GM18505 (cell line): ENCODE measurements at regions not wholly inside any gene's neighbourhood (a gene's known extent, or its start where the extent isn't known, plus 50 kb on each side); places are given as distances from the start of the nearest gene placed in this dataset.

Source experiments
- ATAC-seq: cut with Tn5 transposase; IDR thresholded peaks from one replicate; pipeline ENCODE4 v1.9.1; 2021; ENCODE audit not compliant: unreplicated experiment
- POLR2A ChIP-seq: IDR thresholded peaks from 4 replicates; pipeline ENCODE4 v1.6.1; 2011; ENCODE audit warnings: borderline replicate concordance; ENCODE audit not compliant: insufficient read depth, insufficient read length; ENCODE audit errors: extremely low read depth

DNA sequence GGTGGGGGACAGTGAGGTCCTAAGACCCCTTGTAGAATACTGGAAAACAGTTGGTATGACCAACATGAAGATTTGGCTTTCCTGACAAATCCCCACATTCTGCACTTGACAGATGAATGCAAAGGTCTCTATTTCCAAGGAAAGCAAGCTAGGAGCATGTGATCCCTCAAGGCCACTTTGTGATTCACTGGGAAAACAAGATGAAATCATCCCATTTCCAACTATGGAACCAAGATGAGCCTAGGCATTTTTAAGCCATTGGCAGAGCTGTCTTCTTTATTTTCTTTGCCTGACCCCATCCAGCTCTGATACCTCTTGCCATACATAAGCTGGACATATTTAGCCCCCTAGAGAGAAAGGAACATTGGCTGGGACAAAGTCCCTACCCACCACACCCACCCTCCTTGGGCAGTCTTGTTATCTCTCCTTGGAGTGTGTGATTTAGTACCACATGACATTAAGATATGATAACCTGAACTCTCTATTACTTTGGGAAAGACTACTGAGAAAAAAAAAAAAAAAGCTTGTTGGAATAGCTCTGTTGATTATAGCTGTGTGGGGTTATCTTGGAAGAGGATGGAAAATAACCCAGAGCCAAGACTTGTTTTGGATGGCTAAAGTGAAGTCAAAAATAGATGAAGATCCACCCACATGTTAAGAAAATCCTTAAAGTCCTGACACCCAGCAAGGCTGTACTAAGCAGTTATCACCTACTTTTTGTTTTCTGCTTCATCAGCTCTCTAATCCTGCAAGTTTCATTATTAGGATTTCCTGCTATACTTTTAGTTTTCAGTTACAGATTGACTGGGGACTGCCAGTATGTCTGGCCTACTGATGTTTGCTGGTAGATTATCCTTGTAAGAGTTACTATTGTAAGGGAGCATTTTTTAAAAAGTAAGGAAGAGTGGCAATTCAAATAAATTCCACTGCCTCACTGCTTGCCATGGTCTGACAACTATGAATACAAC is 90.1 kb upstream of the PREP start:
- TF ChIP-seq POLR2A, result no peak
- ATAC-seq, result peak; percentile 79

DNA sequence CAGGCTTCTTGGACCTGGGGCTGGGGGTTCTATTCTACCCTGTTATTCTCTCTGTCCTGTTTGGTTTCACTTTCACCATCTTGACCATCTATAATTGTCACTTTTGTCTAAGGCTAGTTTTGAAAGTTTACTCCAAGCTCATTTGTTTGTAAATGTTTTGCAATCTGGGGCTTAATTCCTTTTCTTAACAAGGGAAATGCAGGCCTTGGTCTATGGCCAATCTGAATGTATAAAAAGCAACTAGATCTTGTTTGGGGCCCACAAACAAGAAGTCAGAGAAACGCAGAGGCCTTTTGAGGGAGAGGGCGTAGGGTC is 86.3 kb upstream of the PREP start:
- no peak for ATAC-seq
- no peak for TF ChIP-seq POLR2A

DNA sequence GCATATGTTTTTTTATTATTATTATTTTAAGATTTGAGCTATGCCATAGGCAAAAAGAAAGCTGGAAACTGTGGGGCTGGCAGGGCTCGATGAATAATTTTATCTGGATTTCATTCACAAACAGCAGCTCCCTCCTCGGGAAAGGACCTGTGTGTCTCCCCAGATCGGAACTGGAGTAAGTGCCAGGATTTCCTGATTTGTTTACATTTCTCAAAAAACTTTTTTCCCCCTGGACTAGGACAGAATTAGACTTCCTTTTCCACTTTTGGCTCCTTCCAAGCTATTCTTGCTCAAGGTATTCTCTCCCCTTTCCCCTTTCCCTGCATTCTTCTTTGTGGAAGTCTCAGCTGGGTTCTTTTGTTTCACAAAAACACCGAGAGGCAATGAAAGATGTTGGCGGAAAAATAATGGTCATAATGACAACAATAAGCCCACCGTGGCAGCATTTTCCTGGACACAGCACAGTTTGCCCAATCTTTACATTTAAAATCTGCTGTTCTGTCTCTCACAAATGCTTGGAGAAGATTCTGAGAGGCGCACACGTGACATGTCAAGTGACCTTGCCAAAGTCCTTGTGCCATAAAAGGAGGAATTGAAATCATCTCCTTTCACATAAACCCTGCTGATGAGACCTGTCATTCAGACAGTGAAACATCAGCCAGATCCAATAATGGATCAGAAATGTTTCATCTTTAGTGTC is 85.8 kb upstream of the PREP start:
- ATAC-seq, result no peak
- TF ChIP-seq POLR2A, result no peak

DNA sequence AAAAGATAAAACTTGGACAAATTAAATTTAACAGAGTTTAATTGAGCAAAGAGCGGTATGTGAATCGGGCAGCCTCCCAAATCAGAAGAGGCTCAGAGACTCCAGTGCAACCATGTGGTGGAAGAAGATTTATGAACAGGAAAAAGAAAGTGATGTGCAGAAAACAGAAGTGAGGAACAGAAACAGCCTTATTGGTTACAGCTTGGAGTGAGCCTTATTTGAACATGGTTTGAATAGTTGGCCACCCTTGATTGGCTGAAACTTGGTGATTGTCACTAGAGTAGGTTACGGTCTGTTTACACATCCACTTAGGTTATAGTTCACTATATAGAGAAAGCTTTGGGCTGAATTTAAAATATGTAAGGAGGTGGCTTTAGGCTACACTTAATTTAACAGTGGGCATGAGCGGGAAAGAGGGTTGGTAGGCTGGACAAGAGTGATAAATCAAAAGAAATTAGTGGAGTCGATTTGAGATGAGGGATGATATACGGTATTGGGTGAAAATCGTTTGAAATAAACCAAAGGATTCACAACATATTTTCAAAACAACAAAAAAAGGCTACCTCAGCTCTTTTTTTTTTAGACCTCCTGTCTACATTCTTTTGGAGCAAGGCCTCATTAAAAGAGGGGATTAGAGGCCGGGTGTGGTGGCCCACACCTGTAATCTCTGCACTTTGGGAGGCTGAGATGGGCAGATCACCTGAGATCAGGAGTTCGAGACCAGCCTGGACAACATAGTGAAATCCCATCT is 84.3 kb upstream of the PREP start:
- no peak for ATAC-seq
- no peak for TF ChIP-seq POLR2A

DNA sequence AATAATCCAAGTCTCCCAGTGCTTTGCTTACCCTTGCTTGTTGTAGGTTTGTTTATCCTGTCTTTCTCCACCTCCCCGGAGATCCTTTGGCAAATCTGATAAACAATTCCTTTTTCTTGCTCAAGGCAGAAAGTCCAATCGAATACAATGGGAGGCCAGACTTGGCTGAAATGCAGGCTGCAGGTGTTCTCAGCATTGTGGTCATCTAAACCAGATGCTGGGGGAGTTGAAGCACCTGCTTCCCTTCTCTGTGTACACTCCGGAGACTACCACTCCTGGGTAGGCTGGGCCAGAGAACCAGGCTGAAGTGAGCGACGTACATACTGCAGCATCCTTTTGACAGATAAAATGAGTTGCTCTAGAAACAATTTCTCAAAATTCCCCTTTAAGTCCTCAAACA is 82.6 kb upstream of the PREP start:
- no peak for ATAC-seq
- no peak for TF ChIP-seq POLR2A

DNA sequence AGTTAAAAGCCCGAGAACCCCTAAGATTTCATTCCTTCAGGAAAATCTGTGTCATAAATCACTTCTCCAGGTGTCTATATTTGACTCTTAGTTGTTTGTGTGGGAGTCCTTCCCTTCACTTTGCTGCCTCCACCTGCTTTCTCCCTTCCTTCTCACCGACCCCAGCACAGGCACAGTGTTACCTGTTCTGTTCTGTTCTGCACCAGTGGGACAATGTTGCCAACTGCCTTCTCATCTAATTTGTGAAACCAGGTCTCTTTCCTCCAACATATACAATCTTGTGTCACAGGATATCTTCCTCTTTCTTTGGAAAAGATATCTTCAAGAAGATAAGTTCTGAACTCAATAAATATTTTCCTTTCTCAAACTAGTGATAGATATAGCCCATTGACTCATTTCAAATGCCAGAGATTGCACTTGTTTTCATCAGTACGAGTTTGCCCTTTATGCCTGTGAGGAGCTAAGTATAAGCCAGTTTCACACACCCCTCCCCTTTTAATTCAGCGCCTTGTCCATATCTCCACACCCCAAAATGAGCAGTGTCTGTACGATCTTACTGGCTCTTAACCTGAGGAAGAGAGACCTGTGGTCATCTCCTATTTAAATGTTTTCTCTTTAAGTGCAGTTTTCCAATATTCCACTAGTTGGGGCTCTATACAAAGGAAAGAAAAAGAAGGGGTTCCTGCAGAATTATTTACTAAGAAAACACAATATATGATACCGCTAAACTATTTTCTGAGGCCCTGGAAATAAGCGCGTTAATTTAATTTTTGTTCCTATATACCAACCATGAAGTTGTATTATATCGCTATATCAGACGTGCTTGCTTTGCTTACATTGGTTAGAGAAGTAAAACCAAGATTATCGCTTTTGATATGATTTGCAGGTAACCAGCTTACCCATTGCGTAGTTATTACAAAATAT is 81.6 kb upstream of the PREP start:
- no peak for TF ChIP-seq POLR2A
- ATAC-seq, result peak; percentile 50

DNA sequence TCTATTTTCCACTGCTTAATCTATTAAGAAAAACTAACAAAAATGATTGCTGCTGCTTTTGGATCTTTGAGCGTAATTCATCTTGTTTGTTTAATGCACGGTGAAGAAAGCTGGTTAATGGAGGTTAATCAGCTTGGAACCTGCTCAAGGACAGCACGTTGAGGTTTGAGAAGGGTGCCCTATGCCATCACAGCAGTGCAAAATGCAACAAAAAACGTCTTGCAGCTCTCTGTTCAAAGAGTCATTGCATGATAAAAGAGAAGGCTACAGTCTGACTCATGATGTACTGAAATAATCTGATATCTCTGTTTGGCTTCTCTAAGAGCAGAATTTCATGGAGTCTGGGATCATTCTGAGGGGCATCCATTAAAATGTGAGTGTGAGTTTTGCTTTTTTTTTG is 80.6 kb upstream of the PREP start:
- no peak for ATAC-seq
- TF ChIP-seq POLR2A, result no peak

DNA sequence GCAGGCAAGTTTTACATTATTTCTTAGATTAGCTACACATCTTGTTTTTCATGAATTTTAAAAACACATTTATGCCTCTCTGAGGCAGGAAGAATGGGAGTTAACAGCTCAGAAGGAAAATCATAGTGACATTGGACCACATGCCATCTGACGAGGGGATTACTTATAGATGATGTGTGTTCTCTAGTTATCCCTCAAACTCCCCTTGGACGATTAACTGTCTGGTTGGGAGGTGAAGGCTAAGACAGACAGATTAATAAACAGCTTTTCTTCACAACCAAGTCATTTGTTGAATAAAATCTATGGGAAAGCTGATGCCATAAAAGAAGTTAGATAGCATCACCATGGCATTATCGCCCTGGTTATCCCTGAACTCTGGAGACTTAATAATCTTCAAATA is 80.0 kb upstream of the PREP start:
- TF ChIP-seq POLR2A, result no peak
- ATAC-seq, result no peak

DNA sequence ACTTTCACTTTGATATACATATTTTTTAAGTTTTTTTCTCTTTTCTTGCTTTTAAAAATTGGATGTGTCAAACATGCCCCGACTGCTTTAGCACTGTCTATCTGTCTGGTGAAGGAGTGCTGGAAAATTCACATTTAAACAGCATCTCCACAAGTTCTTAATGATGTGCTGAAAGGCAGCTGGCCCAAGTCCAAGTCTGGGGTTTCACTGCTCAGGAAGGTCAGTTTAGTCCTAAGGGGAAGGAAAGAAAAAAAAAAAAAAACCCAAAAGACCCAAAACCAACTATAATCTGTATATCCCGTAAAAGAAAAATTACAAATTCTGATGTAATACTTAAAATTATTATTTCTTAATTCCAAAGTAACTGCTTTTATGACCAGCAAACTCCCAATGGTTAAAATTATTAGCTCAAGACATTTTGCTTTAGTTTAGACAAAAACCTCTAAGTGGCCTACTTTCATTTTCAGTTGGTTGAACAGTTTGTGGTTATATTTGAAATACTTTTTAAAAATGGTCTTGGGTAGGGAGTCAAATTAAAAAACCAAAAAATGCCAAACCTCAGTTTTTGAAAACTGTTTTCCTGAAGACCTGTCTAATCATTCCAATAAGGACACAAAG is 79.5 kb upstream of the PREP start:
- ATAC-seq, result no peak
- TF ChIP-seq POLR2A, result no peak

DNA sequence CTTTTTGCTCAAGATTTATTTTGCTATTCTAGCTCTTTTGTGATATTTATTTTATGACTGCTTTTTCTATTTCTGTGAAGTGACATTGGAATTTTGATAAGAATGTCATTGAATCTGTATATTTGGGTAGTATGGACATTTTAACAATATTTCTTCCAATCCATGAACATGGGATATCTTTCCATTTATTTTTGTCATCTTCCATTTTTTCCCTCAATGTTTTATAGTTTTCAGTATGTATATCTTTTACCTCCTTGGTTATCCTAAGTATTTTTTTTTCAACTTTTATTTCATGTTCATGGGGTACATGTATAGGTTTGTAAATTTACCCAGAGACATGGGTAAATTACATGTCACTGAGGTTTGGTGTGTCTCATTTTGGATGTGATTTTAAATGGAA is 74.1 kb upstream of the PREP start:
- TF ChIP-seq POLR2A, result no peak
- ATAC-seq, result no peak

DNA sequence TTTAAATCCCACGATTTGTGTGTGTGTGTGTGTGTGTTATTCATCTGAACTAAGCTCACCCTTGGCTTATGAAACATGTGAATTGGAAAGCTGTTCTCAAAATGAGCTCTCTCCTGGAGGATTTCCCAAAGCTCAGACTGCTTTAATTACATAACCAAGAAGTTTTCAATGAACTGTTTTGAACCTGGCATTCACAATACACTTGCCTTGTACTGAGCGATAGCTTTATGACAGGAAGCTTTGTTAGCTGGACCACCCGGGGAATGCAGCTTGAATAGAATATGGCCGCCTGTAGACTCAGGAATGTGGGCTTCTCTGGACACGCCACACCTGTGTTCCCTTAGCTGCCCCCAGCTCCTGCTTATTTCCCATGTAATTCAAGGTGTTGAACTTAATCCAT is 71.4 kb upstream of the PREP start:
- no peak for TF ChIP-seq POLR2A
- no peak for ATAC-seq

DNA sequence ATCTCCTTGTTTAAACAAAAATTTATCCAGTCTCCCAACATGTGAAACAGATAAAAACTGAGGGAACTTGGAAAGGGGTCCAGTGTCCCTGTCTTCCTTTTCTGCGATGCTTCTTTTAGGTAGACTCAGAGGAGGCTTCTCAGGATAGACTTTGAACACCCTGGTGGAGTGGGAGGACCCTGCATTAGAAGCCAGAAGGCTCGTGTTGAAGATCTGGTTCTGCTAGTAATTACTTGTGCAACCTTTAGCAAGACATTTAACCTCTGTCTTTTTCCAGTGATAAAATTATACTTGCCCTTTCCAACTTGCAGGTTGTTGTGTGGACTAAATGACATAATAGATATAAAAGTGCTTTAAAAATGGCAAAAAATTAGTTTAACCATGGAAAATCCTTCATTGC is 67.1 kb upstream of the PREP start:
- no peak for TF ChIP-seq POLR2A
- no peak for ATAC-seq
